ENCODE measurements at regions not wholly inside any gene's neighbourhood (a gene's known extent, or its start where the extent isn't known, plus 50 kb on each side); places are given as distances from the start of the nearest gene placed in this dataset.

DNA sequence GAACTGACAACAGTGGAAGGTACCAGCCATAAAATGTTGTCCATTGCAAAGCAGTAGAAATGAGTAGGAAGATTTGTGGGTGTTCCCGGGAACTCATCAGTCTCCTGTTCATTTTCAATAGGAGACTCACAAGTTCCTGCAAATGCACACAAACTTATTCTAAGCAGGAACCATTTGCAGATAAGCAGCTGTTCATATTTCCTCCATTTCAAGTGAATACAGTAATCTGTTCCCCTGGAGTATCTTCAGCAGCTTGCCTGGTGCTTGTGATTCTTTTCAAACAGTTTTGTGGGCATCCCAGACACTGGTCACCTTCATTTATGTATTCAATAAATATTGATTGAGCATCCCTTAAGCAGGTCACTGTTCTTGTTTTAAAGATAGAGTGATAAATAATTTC lies 1315.5 kb upstream of the C9orf72 start:
- Histone ChIP-seq H4K8ac (replicated peaks; ENCODE audit: insufficient read length, low read depth, low read length) (no peak overlapping the region), H4K5ac (ENCODE audit: insufficient read length, low read depth, low read length) (no peak overlapping the region), H2BK20ac (ENCODE audit: low read depth, low read length, poor library complexity, severe bottlenecking) (no peak overlapping the region), H3K14ac (ENCODE audit: insufficient read depth, low read length) (no peak overlapping the region), H3K9ac (ENCODE audit: extremely low read depth, insufficient read length, low read length) (no peak overlapping the region), H3K27me3 (ENCODE audit: insufficient read depth, low read length) (no peaks in the 10 kb centered on the region), H2BK15ac (ENCODE audit: low read depth, low read length) (no peak overlapping the region), H3K23me2 (ENCODE audit: insufficient read length, low read depth, low read length, poor library complexity, severe bottlenecking) (no peaks in the 10 kb centered on the region), H3K9me3 (ENCODE audit: control insufficient read depth, low read depth, low read length) (no peaks in the 10 kb centered on the region), H3K4ac (ENCODE audit: low read depth, low read length) (no peak overlapping the region), H2BK12ac (ENCODE audit: insufficient read length, low read depth, low read length) (no peak overlapping the region), H3K79me2 (ENCODE audit: insufficient read depth, low read length) (no peaks in the 10 kb centered on the region), H4K20me1 (ENCODE audit: control insufficient read depth, insufficient read depth, insufficient read length) (no peaks in the 10 kb centered on the region), H3K79me1 (ENCODE audit: insufficient read depth, low read depth, low read length, poor library complexity, severe bottlenecking) (no peaks in the 10 kb centered on the region), H3K27ac (ENCODE audit: insufficient read length, low read depth, low read length) (no peak overlapping the region), H3K18ac (ENCODE audit: insufficient read length, low read depth, low read length) (no peak overlapping the region), H3K4me2 (ENCODE audit: insufficient read depth, insufficient read length, low read length) (no peak overlapping the region), H2AK5ac (ENCODE audit: insufficient read length, low read length) (no peak overlapping the region), H2BK120ac (ENCODE audit: low read depth, low read length, poor library complexity, severe bottlenecking) (no peak overlapping the region), H3K4me1 (ENCODE audit: insufficient read depth, low read length) (no peaks in the 10 kb centered on the region), H2AFZ (ENCODE audit: low read length) (no peak overlapping the region), H2BK5ac (ENCODE audit: insufficient read length, low read length) (no peak overlapping the region), H3T11ph (ENCODE audit: low read length) (no peak overlapping the region), H3K23ac (ENCODE audit: insufficient read length, low read depth, low read length) (no peak overlapping the region), H4K91ac (ENCODE audit: insufficient read length, low read depth, low read length) (no peak overlapping the region), H3K56ac (ENCODE audit: insufficient read length, low read depth, low read length) (no peak overlapping the region)
- DNase-seq = no peak
- TF ChIP-seq, protein P1, sequence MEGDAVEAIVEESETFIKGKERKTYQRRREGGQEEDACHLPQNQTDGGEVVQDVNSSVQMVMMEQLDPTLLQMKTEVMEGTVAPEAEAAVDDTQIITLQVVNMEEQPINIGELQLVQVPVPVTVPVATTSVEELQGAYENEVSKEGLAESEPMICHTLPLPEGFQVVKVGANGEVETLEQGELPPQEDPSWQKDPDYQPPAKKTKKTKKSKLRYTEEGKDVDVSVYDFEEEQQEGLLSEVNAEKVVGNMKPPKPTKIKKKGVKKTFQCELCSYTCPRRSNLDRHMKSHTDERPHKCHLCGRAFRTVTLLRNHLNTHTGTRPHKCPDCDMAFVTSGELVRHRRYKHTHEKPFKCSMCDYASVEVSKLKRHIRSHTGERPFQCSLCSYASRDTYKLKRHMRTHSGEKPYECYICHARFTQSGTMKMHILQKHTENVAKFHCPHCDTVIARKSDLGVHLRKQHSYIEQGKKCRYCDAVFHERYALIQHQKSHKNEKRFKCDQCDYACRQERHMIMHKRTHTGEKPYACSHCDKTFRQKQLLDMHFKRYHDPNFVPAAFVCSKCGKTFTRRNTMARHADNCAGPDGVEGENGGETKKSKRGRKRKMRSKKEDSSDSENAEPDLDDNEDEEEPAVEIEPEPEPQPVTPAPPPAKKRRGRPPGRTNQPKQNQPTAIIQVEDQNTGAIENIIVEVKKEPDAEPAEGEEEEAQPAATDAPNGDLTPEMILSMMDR (conservative IDR thresholded peaks at IDR 0.05) = no peak
- Mint-ChIP-seq H3K36me3 (ENCODE audit: insufficient read depth in 1 of 3, low read depth in 3 of 3) (no peaks in the 10 kb centered on the region), H3K4me3 (no peak overlapping the region), H3K27ac (no peak overlapping the region), H3K4me1 (no peaks in the 10 kb centered on the region), H3K9me3 (no peaks in the 10 kb centered on the region), H3K27me3 (ENCODE audit: low read depth) (no peaks in the 10 kb centered on the region)
- WGBS (ENCODE audit: extremely low coverage, insufficient read length, low lambda C conversion rate) = no CpG with 5 or more reads among the region's 1 CpG

All from H9 (cell line).